ENCODE measurements at regions not wholly inside any gene's neighbourhood (a gene's known extent, or its start where the extent isn't known, plus 50 kb on each side); places are given as distances from the start of the nearest gene placed in this dataset.

DNA sequence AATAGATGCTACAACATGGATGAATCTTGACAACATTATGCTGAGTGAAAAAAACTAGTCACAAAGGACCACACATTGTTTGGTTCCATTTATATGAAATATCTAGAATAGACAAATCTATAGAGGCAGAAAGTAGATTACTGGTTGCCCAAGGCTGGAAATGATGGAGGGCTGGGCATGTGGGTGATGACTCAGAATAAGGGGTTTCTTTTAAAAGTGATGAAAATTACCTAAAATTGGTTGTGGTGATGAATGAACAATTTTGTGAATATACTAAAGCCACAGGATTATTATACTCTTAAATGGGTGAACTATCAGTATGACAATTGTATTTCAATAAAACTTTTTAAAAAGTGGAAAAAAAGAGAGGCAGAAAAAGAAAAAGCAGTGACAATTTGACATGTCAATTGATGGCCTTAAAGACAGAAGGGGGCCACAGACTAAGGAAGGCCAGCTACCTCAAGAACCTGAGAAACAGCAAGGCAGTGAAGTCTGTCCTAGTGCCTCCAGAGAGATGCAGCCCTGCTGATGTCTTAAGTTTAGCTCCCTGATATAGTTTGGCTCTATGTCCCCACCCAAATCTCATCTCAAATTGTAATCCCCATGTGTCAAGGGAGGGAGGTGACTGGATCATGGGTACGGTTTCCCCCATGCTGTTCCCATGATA lies 182.7 kb downstream of the PIK3R1 start:
- TF ChIP-seq CTCF (IDR thresholded peaks at IDR 0.05 in 2 of 3, conservative IDR thresholded peaks at IDR 0.05 in 1 of 3; ENCODE audit: insufficient read depth in 2 of 3, low read depth in 1 of 3, low read length in 3 of 3) = no peak
- TF ChIP-seq, protein P1, sequence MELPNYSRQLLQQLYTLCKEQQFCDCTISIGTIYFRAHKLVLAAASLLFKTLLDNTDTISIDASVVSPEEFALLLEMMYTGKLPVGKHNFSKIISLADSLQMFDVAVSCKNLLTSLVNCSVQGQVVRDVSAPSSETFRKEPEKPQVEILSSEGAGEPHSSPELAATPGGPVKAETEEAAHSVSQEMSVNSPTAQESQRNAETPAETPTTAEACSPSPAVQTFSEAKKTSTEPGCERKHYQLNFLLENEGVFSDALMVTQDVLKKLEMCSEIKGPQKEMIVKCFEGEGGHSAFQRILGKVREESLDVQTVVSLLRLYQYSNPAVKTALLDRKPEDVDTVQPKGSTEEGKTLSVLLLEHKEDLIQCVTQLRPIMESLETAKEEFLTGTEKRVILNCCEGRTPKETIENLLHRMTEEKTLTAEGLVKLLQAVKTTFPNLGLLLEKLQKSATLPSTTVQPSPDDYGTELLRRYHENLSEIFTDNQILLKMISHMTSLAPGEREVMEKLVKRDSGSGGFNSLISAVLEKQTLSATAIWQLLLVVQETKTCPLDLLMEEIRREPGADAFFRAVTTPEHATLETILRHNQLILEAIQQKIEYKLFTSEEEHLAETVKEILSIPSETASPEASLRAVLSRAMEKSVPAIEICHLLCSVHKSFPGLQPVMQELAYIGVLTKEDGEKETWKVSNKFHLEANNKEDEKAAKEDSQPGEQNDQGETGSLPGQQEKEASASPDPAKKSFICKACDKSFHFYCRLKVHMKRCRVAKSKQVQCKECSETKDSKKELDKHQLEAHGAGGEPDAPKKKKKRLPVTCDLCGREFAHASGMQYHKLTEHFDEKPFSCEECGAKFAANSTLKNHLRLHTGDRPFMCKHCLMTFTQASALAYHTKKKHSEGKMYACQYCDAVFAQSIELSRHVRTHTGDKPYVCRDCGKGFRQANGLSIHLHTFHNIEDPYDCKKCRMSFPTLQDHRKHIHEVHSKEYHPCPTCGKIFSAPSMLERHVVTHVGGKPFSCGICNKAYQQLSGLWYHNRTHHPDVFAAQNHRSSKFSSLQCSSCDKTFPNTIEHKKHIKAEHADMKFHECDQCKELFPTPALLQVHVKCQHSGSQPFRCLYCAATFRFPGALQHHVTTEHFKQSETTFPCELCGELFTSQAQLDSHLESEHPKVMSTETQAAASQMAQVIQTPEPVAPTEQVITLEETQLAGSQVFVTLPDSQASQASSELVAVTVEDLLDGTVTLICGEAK (IDR thresholded peaks at IDR 0.05) = no peak
- TF ChIP-seq, protein P1 (CRISPR knock-in tag; IDR thresholded peaks at IDR 0.05) = no peak

Measured in K562 (cell line).